ENCODE measurements at regions not wholly inside any gene's neighbourhood (a gene's known extent, or its start where the extent isn't known, plus 50 kb on each side); places are given as distances from the start of the nearest gene placed in this dataset.

- no peak for TF ChIP-seq HNF4A (conservative IDR thresholded peaks at IDR 0.05)
- no peak for TF ChIP-seq MAX (IDR thresholded peaks at IDR 0.05)
- no peak for TF ChIP-seq FOXA1 (IDR thresholded peaks at IDR 0.05)
- TF ChIP-seq TAF1 (conservative IDR thresholded peaks at IDR 0.05), result no peak
- TF ChIP-seq YY1 (IDR thresholded peaks at IDR 0.05), result no peak
- no peak for TF ChIP-seq HNF4G (IDR thresholded peaks at IDR 0.05)
- TF ChIP-seq RXRA (IDR thresholded peaks at IDR 0.05), result no peak
- no peak for TF ChIP-seq CTCF (IDR thresholded peaks at IDR 0.05; ENCODE audit: low read depth, low read length, missing input control)
- no peak for TF ChIP-seq FOXA2 (IDR thresholded peaks at IDR 0.05)
- TF ChIP-seq ZBTB33 (IDR thresholded peaks at IDR 0.05), result no peak
- Histone ChIP-seq H3K27me3 (ENCODE audit: control insufficient read depth in 4 of 4, insufficient read depth in 4 of 4, low read length in 3 of 4) (no peaks in the 10 kb centered on the region), H3K36me3 (ENCODE audit: control insufficient read depth in 4 of 4, insufficient read depth in 3 of 4, low read depth in 1 of 4, low read length in 3 of 4) (no peaks in the 10 kb centered on the region), H3K9me3 (ENCODE audit: control insufficient read depth in 4 of 4, low read length in 3 of 4) (peaks cover 0 to 11% (median 5%) of the 10 kb centered on the region in 4 donors), H3K4me1 (ENCODE audit: control insufficient read depth in 4 of 4, insufficient read depth in 4 of 4, low read length in 3 of 4) (no peaks in the 10 kb centered on the region), H3K9ac (ENCODE audit: low read depth in 1 of 2, low read length in 2 of 2) (no peak overlapping the region), H3K4me3 (ENCODE audit: low read depth in 1 of 3, low read length in 3 of 3) (no peak overlapping the region), H3K27ac (ENCODE audit: low read depth in 1 of 2, low read length in 2 of 2) (no peak overlapping the region)
- 70% methylated on average over 3 of the region's 3 CpGs for WGBS
- no peak for DNase-seq (ENCODE audit: low spot score)
Observed at GRCh38 chr19:31863122-31863521, 482.3 kb upstream of the ZNF507 start.

- no peaks in the 10 kb centered on the region for H3K36me3 ChIP-seq (ENCODE audit: control insufficient read depth in 4 of 4, insufficient read depth in 3 of 4, low read depth in 1 of 4, low read length in 3 of 4)
- H3K9ac ChIP-seq (ENCODE audit: low read depth in 1 of 2, low read length in 2 of 2), result no peak overlapping the region
- DNase-seq (ENCODE audit: low spot score), result no peak
- no peak overlapping the region for H3K4me3 ChIP-seq (ENCODE audit: low read depth in 1 of 3, low read length in 3 of 3)
- H3K4me1 ChIP-seq (ENCODE audit: control insufficient read depth in 4 of 4, insufficient read depth in 4 of 4, low read length in 3 of 4), result no peaks in the 10 kb centered on the region
- no peak for TF ChIP-seq JUND (IDR thresholded peaks at IDR 0.05)
- no peak for TF ChIP-seq HNF4A (conservative IDR thresholded peaks at IDR 0.05)
- no peak for TF ChIP-seq HNF4G (IDR thresholded peaks at IDR 0.05)
- TF ChIP-seq ATF3 (IDR thresholded peaks at IDR 0.05), result no peak
- no peak for TF ChIP-seq FOXA2 (IDR thresholded peaks at IDR 0.05)
- TF ChIP-seq EGR1 (IDR thresholded peaks at IDR 0.05; ENCODE audit: low read depth in 2 of 2), result no peak
- no peaks in the 10 kb centered on the region for H3K27me3 ChIP-seq (ENCODE audit: control insufficient read depth in 4 of 4, insufficient read depth in 4 of 4, low read length in 3 of 4)
- H3K27ac ChIP-seq (ENCODE audit: low read depth in 1 of 2, low read length in 2 of 2), result no peak overlapping the region
- WGBS, result 73% methylated on average over 4 of the region's 4 CpGs
- peaks cover 0 to 3% (median under 1%) of the 10 kb centered on the region in 4 donors for H3K9me3 ChIP-seq (ENCODE audit: control insufficient read depth in 4 of 4, low read length in 3 of 4)
Observed at GRCh38 chr19:31874313-31874712, 471.1 kb upstream of the ZNF507 start.

- Histone ChIP-seq H3K27me3 (ENCODE audit: control insufficient read depth in 4 of 4, insufficient read depth in 4 of 4, low read length in 3 of 4) (no peaks in the 10 kb centered on the region), H3K9ac (ENCODE audit: low read depth in 1 of 2, low read length in 2 of 2) (no peak overlapping the region), H3K9me3 (ENCODE audit: control insufficient read depth in 4 of 4, low read length in 3 of 4) (peaks cover 0 to 3% (median under 1%) of the 10 kb centered on the region in 4 donors), H3K4me3 (ENCODE audit: low read depth in 1 of 3, low read length in 3 of 3) (no peak overlapping the region), H3K36me3 (ENCODE audit: control insufficient read depth in 4 of 4, insufficient read depth in 3 of 4, low read depth in 1 of 4, low read length in 3 of 4) (no peaks in the 10 kb centered on the region), H3K4me1 (ENCODE audit: control insufficient read depth in 4 of 4, insufficient read depth in 4 of 4, low read length in 3 of 4) (no peaks in the 10 kb centered on the region), H3K27ac (ENCODE audit: low read depth in 1 of 2, low read length in 2 of 2) (no peak overlapping the region)
- DNase-seq (ENCODE audit: low spot score), result no peak
- WGBS, result 92% methylated on average over 16 of the region's 16 CpGs
- TF ChIP-seq EGR1 (IDR thresholded peaks at IDR 0.05; ENCODE audit: low read depth in 2 of 2), result no peak
- no peak for TF ChIP-seq HNF4G (IDR thresholded peaks at IDR 0.05)
- TF ChIP-seq TAF1 (conservative IDR thresholded peaks at IDR 0.05), result no peak
- no peak for TF ChIP-seq FOXA1 (IDR thresholded peaks at IDR 0.05)
- TF ChIP-seq YY1 (IDR thresholded peaks at IDR 0.05), result no peak
- TF ChIP-seq HNF4A (conservative IDR thresholded peaks at IDR 0.05), result no peak
Observed at GRCh38 chr19:31875591-31875990, 469.8 kb upstream of the ZNF507 start.
